Astrocyte of the cerebellum (primary cell): ENCODE measurements at regions not wholly inside any gene's neighbourhood (a gene's known extent, or its start where the extent isn't known, plus 50 kb on each side); places are given as distances from the start of the nearest gene placed in this dataset.

Source experiments
- DNase-seq: peaks from one replicate; pipeline ENCODE4 v3.0.0-alpha.2; 2011; ENCODE audit warnings: low read depth
- H3K4me3 ChIP-seq: 2 replicates; pipeline ENCODE4 v1.5.1; 2011; ENCODE audit warnings: mild to moderate bottlenecking, low read depth, low read length, moderate library complexity
- in situ Hi-C: cut with HindIII; loops from 2 replicates; pipeline ENCODE4 v1.10.0; 2017; ENCODE audit warnings: low sequenced_read_pairs
- TF ChIP-seq, protein P1 (sequence below): IDR thresholded peaks from 2 replicates; pipeline ENCODE4 v1.5.1; 2012; ENCODE audit warnings: low read length, low read depth, moderate library complexity, mild to moderate bottlenecking; ENCODE audit errors: missing control alignments

DNA sequence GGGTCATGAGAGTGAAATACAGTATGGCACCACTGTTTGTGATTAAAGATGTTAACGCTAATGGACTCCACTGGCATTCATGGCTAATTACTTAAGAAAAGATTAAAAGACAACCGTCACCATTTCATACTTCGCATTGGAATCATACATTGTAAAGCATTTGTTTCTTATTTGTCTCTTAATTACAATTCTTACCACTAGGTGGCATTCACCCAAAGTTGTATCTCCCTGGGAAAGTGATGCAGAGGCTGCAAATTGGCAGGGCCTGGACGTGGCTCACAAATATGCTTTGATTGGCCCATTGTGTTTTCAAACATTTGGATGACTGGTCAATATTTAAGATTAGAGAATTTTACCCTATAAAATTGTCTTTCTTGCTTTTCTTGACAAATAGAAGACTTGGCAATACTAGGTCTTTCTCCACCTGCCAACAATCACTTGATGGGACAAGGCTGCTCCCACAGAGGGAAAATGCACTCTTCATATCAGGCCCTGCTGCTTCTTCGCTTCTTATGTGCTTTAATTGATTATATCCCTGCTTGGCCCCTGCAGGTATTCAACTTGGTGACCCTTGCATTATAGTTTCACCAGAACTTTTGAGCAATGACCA, 72.1 kb upstream of the STARD3NL start:
- TF ChIP-seq, protein P1, sequence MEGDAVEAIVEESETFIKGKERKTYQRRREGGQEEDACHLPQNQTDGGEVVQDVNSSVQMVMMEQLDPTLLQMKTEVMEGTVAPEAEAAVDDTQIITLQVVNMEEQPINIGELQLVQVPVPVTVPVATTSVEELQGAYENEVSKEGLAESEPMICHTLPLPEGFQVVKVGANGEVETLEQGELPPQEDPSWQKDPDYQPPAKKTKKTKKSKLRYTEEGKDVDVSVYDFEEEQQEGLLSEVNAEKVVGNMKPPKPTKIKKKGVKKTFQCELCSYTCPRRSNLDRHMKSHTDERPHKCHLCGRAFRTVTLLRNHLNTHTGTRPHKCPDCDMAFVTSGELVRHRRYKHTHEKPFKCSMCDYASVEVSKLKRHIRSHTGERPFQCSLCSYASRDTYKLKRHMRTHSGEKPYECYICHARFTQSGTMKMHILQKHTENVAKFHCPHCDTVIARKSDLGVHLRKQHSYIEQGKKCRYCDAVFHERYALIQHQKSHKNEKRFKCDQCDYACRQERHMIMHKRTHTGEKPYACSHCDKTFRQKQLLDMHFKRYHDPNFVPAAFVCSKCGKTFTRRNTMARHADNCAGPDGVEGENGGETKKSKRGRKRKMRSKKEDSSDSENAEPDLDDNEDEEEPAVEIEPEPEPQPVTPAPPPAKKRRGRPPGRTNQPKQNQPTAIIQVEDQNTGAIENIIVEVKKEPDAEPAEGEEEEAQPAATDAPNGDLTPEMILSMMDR = peak; percentile 58
- in situ Hi-C loops = loop anchor here (25.0 kb wide), 1 partner anchor 206 kb away; no protein-coding TSS in a partner anchor
- H3K4me3 ChIP-seq = no peak overlapping the region
- DNase-seq = peak; percentile 55

DNA sequence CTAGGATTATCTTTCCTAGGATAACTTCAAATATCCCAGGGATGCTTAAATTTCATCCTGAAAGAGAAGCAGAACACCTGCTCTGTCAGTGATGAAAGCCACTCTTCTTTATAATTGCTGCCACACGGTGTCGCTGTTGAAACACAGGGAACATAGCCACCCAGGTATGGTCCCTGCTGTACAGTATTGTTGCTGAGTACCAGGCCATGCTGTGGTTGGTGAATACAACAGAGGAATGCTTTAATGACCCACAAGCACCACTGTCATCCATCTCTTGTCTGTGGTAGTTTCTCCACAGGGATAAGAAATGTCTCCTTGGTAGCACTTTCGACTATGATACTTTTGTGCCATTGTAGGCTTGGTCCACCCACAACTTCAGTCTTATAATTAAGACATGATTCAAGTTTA, 70.6 kb upstream of the STARD3NL start:
- TF ChIP-seq, protein P1 = peak; percentile 79
- peak; percentile 57 for DNase-seq
- in situ Hi-C loops = loop anchor here (25.0 kb wide), 1 partner anchor 205 kb away; no protein-coding TSS in a partner anchor

DNA sequence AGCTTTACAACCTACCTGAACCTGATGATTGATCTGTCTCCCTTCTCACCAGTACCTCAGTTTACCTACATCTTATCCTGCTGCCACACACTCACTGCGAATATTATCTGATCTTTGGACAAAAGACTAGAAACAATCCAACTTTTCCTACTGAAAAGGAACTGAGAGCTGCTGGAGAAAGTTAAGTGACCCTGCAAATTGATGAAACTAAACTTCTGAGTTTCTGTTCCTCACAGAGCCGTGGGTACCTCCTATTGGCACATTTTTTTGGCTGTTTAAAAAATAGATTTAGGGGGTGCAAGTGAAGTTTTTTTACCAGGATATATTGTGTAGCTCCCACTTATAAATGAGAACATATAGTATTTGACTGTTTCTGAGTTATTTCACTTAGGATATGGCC, 66.0 kb upstream of the STARD3NL start:
- in situ Hi-C loops = loop anchor here (25.0 kb wide), 1 partner anchor 200 kb away; no protein-coding TSS in a partner anchor
- H3K4me3 ChIP-seq = no peak overlapping the region
- no peak for DNase-seq
- TF ChIP-seq, protein P1 = no peak

More for the DNA sequence above, 70.6 kb upstream of the STARD3NL start:
- H3K4me3 ChIP-seq = no peak overlapping the region

DNA sequence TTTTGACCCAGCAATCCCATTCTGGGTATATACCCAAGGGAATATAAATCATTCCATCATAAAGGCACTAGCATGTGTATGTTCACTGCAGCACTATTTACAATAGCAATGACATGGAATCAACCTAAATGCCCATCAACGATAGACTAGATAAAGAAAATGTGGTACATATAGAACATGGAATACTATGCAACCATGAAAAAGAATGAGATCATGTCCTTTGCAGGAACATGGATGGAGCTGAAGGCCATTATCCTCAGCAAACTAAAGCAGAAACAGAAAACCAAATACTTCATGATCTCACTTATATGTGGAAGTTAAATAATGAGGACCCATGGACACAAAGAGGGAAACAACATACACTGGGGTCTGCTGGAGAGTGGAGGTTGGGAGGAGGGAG, 58.0 kb upstream of the STARD3NL start:
- in situ Hi-C loops = loop anchor here (25.0 kb wide), 1 partner anchor 192 kb away; no protein-coding TSS in a partner anchor
- DNase-seq = no peak
- H3K4me3 ChIP-seq = no peak overlapping the region
- TF ChIP-seq, protein P1 = no peak

DNA sequence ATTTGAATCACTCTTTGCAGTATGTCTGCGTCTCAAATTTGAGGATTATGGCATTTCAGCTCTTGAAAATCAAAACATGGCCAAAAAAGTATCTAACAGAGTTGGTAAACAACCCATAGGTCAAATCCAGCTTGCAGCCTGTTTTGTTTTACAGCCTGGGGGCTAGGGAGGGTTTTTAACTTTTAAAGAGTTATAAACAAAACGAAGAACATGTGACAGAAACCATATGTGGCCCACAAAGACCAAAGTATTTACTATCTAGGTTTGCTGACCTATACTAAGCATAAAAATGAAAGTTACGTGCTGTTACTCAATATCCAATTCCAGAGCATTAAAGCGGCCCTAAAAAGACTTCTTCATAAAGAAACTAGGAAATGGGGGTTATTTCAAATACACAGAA, 55.5 kb upstream of the STARD3NL start:
- H3K4me3 ChIP-seq = no peak overlapping the region
- TF ChIP-seq, protein P1 = no peak
- no peak for DNase-seq
- in situ Hi-C loops = loop anchor here (25.0 kb wide), 1 partner anchor 190 kb away; no protein-coding TSS in a partner anchor

DNA sequence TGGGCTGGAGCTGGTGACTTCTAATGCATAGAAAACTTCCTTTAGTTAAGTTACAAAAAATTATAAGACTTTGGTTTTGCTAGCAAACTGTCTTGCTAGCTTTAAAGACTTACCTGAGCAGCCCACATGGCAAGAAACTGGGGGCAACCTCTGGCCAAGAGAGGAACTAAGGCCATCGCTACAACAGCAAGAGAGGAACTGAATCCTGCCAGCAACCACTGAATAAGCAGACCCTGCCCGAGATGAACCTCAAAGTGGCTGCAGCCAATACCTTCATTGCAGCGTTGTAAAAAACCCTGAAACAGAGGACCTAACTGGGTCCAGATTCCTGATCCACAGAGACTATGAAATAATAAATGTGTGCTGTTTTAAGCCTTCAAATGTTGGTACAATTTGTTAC, 54.6 kb upstream of the STARD3NL start:
- in situ Hi-C loops = loop anchor here (25.0 kb wide), 1 partner anchor 189 kb away; no protein-coding TSS in a partner anchor
- TF ChIP-seq, protein P1 = no peak
- H3K4me3 ChIP-seq = no peak overlapping the region
- no peak for DNase-seq
